ENCODE measurements at regions not wholly inside any gene's neighbourhood (a gene's known extent, or its start where the extent isn't known, plus 50 kb on each side); places are given as distances from the start of the nearest gene placed in this dataset.

GRCh38 chr13:65889368-65889767 lies 1340.8 kb downstream of the PCDH9 start:
- Histone ChIP-seq H3K27me3 (ENCODE audit: control insufficient read depth in 5 of 5, insufficient read depth in 4 of 5, low read length in 5 of 5) (no peaks in the 10 kb centered on the region), H3K9ac (ENCODE audit: low read length in 5 of 5) (no peak overlapping the region), H3K36me3 (ENCODE audit: control insufficient read depth in 5 of 5, insufficient read depth in 5 of 5, low read length in 5 of 5) (no peaks in the 10 kb centered on the region), H3K4me3 (ENCODE audit: low read depth in 1 of 5, low read length in 5 of 5) (no peak overlapping the region), H3K9me3 (ENCODE audit: control insufficient read depth in 5 of 5, low read length in 5 of 5) (no peaks in the 10 kb centered on the region), H3K4me1 (ENCODE audit: control insufficient read depth in 5 of 5, insufficient read depth in 5 of 5, low read length in 5 of 5) (no peaks in the 10 kb centered on the region), H3K27ac (ENCODE audit: low read depth, low read length) (no peak overlapping the region)

- Histone ChIP-seq H3K9ac (ENCODE audit: low read length in 5 of 5) (no peak overlapping the region), H3K27ac (ENCODE audit: low read depth, low read length) (no peak overlapping the region), H3K4me1 (ENCODE audit: control insufficient read depth in 5 of 5, insufficient read depth in 5 of 5, low read length in 5 of 5) (no peaks in the 10 kb centered on the region), H3K9me3 (ENCODE audit: control insufficient read depth in 5 of 5, low read length in 5 of 5) (peaks cover 0 to 6% (median 3%) of the 10 kb centered on the region in 5 donors), H3K4me3 (ENCODE audit: low read depth in 1 of 5, low read length in 5 of 5) (no peak overlapping the region), H3K27me3 (ENCODE audit: control insufficient read depth in 5 of 5, insufficient read depth in 4 of 5, low read length in 5 of 5) (no peaks in the 10 kb centered on the region), H3K36me3 (ENCODE audit: control insufficient read depth in 5 of 5, insufficient read depth in 5 of 5, low read length in 5 of 5) (no peaks in the 10 kb centered on the region)
These were observed 1347.3 kb downstream of the PCDH9 start for GRCh38 chr13:65882810-65883209.

GRCh38 chr13:65881561-65882155 lies 1348.5 kb downstream of the PCDH9 start:
- no peaks in the 10 kb centered on the region for H3K27me3 ChIP-seq (ENCODE audit: control insufficient read depth in 5 of 5, insufficient read depth in 4 of 5, low read length in 5 of 5)
- peaks cover 0 to 6% (median 3%) of the 10 kb centered on the region in 5 donors for H3K9me3 ChIP-seq (ENCODE audit: control insufficient read depth in 5 of 5, low read length in 5 of 5)
- no peak overlapping the region for H3K4me3 ChIP-seq (ENCODE audit: low read depth in 1 of 5, low read length in 5 of 5)
- no peak overlapping the region for H3K9ac ChIP-seq (ENCODE audit: low read length in 5 of 5)
- no peaks in the 10 kb centered on the region for H3K4me1 ChIP-seq (ENCODE audit: control insufficient read depth in 5 of 5, insufficient read depth in 5 of 5, low read length in 5 of 5)
- no peak overlapping the region for H3K27ac ChIP-seq (ENCODE audit: low read depth, low read length)
- H3K36me3 ChIP-seq (ENCODE audit: control insufficient read depth in 5 of 5, insufficient read depth in 5 of 5, low read length in 5 of 5): no peaks in the 10 kb centered on the region

- Histone ChIP-seq H3K36me3 (ENCODE audit: control insufficient read depth in 5 of 5, insufficient read depth in 5 of 5, low read length in 5 of 5) (no peaks in the 10 kb centered on the region), H3K4me1 (ENCODE audit: control insufficient read depth in 5 of 5, insufficient read depth in 5 of 5, low read length in 5 of 5) (no peaks in the 10 kb centered on the region), H3K9me3 (ENCODE audit: control insufficient read depth in 5 of 5, low read length in 5 of 5) (peaks cover 0 to 2% (median 0%) of the 10 kb centered on the region in 5 donors), H3K4me3 (ENCODE audit: low read depth in 1 of 5, low read length in 5 of 5) (no peak overlapping the region), H3K9ac (ENCODE audit: low read length in 5 of 5) (no peak overlapping the region), H3K27me3 (ENCODE audit: control insufficient read depth in 5 of 5, insufficient read depth in 4 of 5, low read length in 5 of 5) (no peaks in the 10 kb centered on the region), H3K27ac (ENCODE audit: low read depth, low read length) (no peak overlapping the region)
These were observed 1355.1 kb downstream of the PCDH9 start for GRCh38 chr13:65875031-65875430.

- no peak overlapping the region for H3K4me3 ChIP-seq (ENCODE audit: low read depth in 1 of 5, low read length in 5 of 5)
- H3K4me1 ChIP-seq (ENCODE audit: control insufficient read depth in 5 of 5, insufficient read depth in 5 of 5, low read length in 5 of 5): no peaks in the 10 kb centered on the region
- no peak overlapping the region for H3K9ac ChIP-seq (ENCODE audit: low read length in 5 of 5)
- H3K27ac ChIP-seq (ENCODE audit: low read depth, low read length): no peak overlapping the region
- H3K36me3 ChIP-seq (ENCODE audit: control insufficient read depth in 5 of 5, insufficient read depth in 5 of 5, low read length in 5 of 5): no peaks in the 10 kb centered on the region
- H3K27me3 ChIP-seq (ENCODE audit: control insufficient read depth in 5 of 5, insufficient read depth in 4 of 5, low read length in 5 of 5): no peaks in the 10 kb centered on the region
- peaks cover 0 to 2% (median 0%) of the 10 kb centered on the region in 5 donors for H3K9me3 ChIP-seq (ENCODE audit: control insufficient read depth in 5 of 5, low read length in 5 of 5)
These were observed 1357.7 kb downstream of the PCDH9 start for GRCh38 chr13:65872448-65872847.

GRCh38 chr13:65868884-65869283 lies 1361.3 kb downstream of the PCDH9 start:
- no peaks in the 10 kb centered on the region for H3K27me3 ChIP-seq (ENCODE audit: control insufficient read depth in 5 of 5, insufficient read depth in 4 of 5, low read length in 5 of 5)
- H3K4me3 ChIP-seq (ENCODE audit: low read depth in 1 of 5, low read length in 5 of 5): no peak overlapping the region
- no peak overlapping the region for H3K9ac ChIP-seq (ENCODE audit: low read length in 5 of 5)
- H3K4me1 ChIP-seq (ENCODE audit: control insufficient read depth in 5 of 5, insufficient read depth in 5 of 5, low read length in 5 of 5): no peaks in the 10 kb centered on the region
- no peaks in the 10 kb centered on the region for H3K36me3 ChIP-seq (ENCODE audit: control insufficient read depth in 5 of 5, insufficient read depth in 5 of 5, low read length in 5 of 5)
- no peak overlapping the region for H3K27ac ChIP-seq (ENCODE audit: low read depth, low read length)
- H3K9me3 ChIP-seq (ENCODE audit: control insufficient read depth in 5 of 5, low read length in 5 of 5): peaks cover 0 to 2% (median 0%) of the 10 kb centered on the region in 5 donors

GRCh38 chr13:65868099-65868498 lies 1362.0 kb downstream of the PCDH9 start:
- H3K4me1 ChIP-seq (ENCODE audit: control insufficient read depth in 5 of 5, insufficient read depth in 5 of 5, low read length in 5 of 5): no peaks in the 10 kb centered on the region
- H3K4me3 ChIP-seq (ENCODE audit: low read depth in 1 of 5, low read length in 5 of 5): no peak overlapping the region
- H3K27ac ChIP-seq (ENCODE audit: low read depth, low read length): no peak overlapping the region
- H3K27me3 ChIP-seq (ENCODE audit: control insufficient read depth in 5 of 5, insufficient read depth in 4 of 5, low read length in 5 of 5): no peaks in the 10 kb centered on the region
- H3K9ac ChIP-seq (ENCODE audit: low read length in 5 of 5): no peak overlapping the region
- no peaks in the 10 kb centered on the region for H3K36me3 ChIP-seq (ENCODE audit: control insufficient read depth in 5 of 5, insufficient read depth in 5 of 5, low read length in 5 of 5)
- H3K9me3 ChIP-seq (ENCODE audit: control insufficient read depth in 5 of 5, low read length in 5 of 5): peaks cover 0 to 2% (median 0%) of the 10 kb centered on the region in 5 donors

GRCh38 chr13:65866138-65866537 lies 1364.0 kb downstream of the PCDH9 start:
- no peaks in the 10 kb centered on the region for H3K36me3 ChIP-seq (ENCODE audit: control insufficient read depth in 5 of 5, insufficient read depth in 5 of 5, low read length in 5 of 5)
- H3K9me3 ChIP-seq (ENCODE audit: control insufficient read depth in 5 of 5, low read length in 5 of 5): peaks cover 0 to 2% (median 0%) of the 10 kb centered on the region in 5 donors
- H3K4me1 ChIP-seq (ENCODE audit: control insufficient read depth in 5 of 5, insufficient read depth in 5 of 5, low read length in 5 of 5): no peaks in the 10 kb centered on the region
- H3K4me3 ChIP-seq (ENCODE audit: low read depth in 1 of 5, low read length in 5 of 5): no peak overlapping the region
- no peaks in the 10 kb centered on the region for H3K27me3 ChIP-seq (ENCODE audit: control insufficient read depth in 5 of 5, insufficient read depth in 4 of 5, low read length in 5 of 5)
- no peak overlapping the region for H3K9ac ChIP-seq (ENCODE audit: low read length in 5 of 5)
- H3K27ac ChIP-seq (ENCODE audit: low read depth, low read length): no peak overlapping the region

GRCh38 chr13:65865206-65865605 lies 1364.9 kb downstream of the PCDH9 start:
- Histone ChIP-seq H3K36me3 (ENCODE audit: control insufficient read depth in 5 of 5, insufficient read depth in 5 of 5, low read length in 5 of 5) (no peaks in the 10 kb centered on the region), H3K4me3 (ENCODE audit: low read depth in 1 of 5, low read length in 5 of 5) (no peak overlapping the region), H3K27ac (ENCODE audit: low read depth, low read length) (no peak overlapping the region), H3K9me3 (ENCODE audit: control insufficient read depth in 5 of 5, low read length in 5 of 5) (peaks cover 0 to 2% (median 0%) of the 10 kb centered on the region in 5 donors), H3K4me1 (ENCODE audit: control insufficient read depth in 5 of 5, insufficient read depth in 5 of 5, low read length in 5 of 5) (no peaks in the 10 kb centered on the region), H3K9ac (ENCODE audit: low read length in 5 of 5) (no peak overlapping the region), H3K27me3 (ENCODE audit: control insufficient read depth in 5 of 5, insufficient read depth in 4 of 5, low read length in 5 of 5) (no peaks in the 10 kb centered on the region)

GRCh38 chr13:65864039-65864438 lies 1366.1 kb downstream of the PCDH9 start:
- H3K4me1 ChIP-seq (ENCODE audit: control insufficient read depth in 5 of 5, insufficient read depth in 5 of 5, low read length in 5 of 5): no peaks in the 10 kb centered on the region
- no peak overlapping the region for H3K4me3 ChIP-seq (ENCODE audit: low read depth in 1 of 5, low read length in 5 of 5)
- peaks cover 0 to 2% (median 0%) of the 10 kb centered on the region in 5 donors for H3K9me3 ChIP-seq (ENCODE audit: control insufficient read depth in 5 of 5, low read length in 5 of 5)
- H3K27ac ChIP-seq (ENCODE audit: low read depth, low read length): no peak overlapping the region
- H3K27me3 ChIP-seq (ENCODE audit: control insufficient read depth in 5 of 5, insufficient read depth in 4 of 5, low read length in 5 of 5): no peaks in the 10 kb centered on the region
- H3K9ac ChIP-seq (ENCODE audit: low read length in 5 of 5): no peak overlapping the region
- H3K36me3 ChIP-seq (ENCODE audit: control insufficient read depth in 5 of 5, insufficient read depth in 5 of 5, low read length in 5 of 5): no peaks in the 10 kb centered on the region
